ENCODE measurements at regions not wholly inside any gene's neighbourhood (a gene's known extent, or its start where the extent isn't known, plus 50 kb on each side); places are given as distances from the start of the nearest gene placed in this dataset.

DNA sequence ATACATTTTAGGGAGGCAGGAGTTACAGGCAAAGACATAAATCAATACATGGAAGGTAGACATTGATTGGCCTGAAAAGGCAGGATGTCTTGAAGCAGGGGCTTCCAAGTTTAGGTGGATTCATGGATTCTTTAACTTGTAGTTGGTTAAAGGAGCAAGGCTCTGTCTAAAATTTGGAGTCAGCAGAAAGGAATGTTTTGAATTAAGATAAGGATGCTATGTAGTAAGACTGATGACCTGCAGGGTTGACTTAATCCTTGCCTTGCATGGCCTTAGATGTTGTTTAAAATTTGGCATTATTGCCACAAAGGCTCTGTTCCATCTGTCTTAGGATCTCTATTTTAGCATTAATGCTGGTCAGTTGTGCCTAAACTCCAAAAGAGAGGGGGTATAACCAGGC, 171.3 kb downstream of the C5orf15 start:
- in situ Hi-C loops (cut with HindIII; ENCODE audit: low sequenced_read_pairs): no loop called here
- TF ChIP-seq, protein P1, sequence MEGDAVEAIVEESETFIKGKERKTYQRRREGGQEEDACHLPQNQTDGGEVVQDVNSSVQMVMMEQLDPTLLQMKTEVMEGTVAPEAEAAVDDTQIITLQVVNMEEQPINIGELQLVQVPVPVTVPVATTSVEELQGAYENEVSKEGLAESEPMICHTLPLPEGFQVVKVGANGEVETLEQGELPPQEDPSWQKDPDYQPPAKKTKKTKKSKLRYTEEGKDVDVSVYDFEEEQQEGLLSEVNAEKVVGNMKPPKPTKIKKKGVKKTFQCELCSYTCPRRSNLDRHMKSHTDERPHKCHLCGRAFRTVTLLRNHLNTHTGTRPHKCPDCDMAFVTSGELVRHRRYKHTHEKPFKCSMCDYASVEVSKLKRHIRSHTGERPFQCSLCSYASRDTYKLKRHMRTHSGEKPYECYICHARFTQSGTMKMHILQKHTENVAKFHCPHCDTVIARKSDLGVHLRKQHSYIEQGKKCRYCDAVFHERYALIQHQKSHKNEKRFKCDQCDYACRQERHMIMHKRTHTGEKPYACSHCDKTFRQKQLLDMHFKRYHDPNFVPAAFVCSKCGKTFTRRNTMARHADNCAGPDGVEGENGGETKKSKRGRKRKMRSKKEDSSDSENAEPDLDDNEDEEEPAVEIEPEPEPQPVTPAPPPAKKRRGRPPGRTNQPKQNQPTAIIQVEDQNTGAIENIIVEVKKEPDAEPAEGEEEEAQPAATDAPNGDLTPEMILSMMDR (IDR thresholded peaks at IDR 0.05; ENCODE audit: low read depth, low read length): no peak
- H3K4me3 ChIP-seq (ENCODE audit: low read depth, low read length): no peak overlapping the region
- DNase-seq (ENCODE audit: low read depth, low spot score): no peak

DNA sequence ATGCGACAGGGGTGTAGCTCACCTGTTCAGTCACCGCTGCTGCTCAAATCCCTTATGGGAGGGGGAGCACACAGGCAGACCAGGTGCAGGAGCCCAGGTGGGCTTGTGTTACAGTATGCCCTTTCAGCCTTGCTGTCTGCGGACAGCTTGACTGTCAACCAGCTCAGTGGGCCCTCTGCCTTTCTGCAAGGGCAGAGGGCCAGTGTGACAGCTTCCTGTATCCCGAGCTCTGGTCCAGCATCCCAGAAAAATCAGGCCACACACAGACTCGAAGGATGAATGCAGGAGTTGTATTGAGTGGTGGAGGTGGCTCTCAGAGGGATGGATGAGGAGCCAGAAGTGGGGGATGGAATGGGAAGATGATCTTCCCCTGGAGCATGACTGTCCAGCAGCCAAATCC, 172.2 kb downstream of the C5orf15 start:
- in situ Hi-C loops (cut with HindIII; ENCODE audit: low sequenced_read_pairs): no loop called here

DNA sequence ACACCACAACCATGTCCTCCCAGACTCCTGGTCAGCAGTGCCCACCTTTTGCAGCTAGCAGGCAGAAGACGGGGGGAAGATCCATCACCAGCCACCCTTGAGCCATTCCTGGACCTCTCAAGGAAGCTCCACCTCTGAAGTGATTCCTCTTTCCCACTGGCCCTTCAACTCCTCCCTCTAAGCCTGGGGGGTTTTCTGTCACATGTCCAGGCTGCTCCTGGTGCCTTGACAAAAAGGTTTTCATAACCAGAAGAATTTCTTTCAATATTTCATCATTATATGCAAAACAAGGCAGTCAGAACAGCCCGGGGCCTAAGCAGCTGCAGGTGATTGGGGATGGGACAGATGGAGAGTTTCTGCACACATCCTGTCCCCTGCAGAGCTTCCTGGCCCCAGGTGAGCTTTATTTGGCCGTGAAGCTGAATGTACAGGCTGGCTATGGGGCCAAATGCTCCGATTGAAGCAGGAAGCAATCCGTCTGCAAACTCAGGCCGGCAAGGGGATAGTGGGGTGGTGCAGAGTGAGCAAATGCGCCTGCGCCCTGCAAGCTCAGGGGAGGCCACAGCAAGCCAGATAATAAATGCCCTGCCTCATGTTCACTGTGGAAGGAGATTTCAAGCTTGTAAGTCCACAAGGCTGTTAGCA, 173.5 kb downstream of the C5orf15 start:
- in situ Hi-C loops (cut with HindIII; ENCODE audit: low sequenced_read_pairs): no loop called here
- no peak overlapping the region for H3K4me3 ChIP-seq (ENCODE audit: low read depth, low read length)
- TF ChIP-seq, protein P1 (IDR thresholded peaks at IDR 0.05; ENCODE audit: low read depth, low read length): no peak
- no peak for DNase-seq (ENCODE audit: low read depth, low spot score)

More for the DNA sequence above, 172.2 kb downstream of the C5orf15 start:
- no peak overlapping the region for H3K4me3 ChIP-seq (ENCODE audit: low read depth, low read length)
- TF ChIP-seq, protein P1 (IDR thresholded peaks at IDR 0.05; ENCODE audit: low read depth, low read length): no peak
- DNase-seq (ENCODE audit: low read depth, low spot score): no peak

DNA sequence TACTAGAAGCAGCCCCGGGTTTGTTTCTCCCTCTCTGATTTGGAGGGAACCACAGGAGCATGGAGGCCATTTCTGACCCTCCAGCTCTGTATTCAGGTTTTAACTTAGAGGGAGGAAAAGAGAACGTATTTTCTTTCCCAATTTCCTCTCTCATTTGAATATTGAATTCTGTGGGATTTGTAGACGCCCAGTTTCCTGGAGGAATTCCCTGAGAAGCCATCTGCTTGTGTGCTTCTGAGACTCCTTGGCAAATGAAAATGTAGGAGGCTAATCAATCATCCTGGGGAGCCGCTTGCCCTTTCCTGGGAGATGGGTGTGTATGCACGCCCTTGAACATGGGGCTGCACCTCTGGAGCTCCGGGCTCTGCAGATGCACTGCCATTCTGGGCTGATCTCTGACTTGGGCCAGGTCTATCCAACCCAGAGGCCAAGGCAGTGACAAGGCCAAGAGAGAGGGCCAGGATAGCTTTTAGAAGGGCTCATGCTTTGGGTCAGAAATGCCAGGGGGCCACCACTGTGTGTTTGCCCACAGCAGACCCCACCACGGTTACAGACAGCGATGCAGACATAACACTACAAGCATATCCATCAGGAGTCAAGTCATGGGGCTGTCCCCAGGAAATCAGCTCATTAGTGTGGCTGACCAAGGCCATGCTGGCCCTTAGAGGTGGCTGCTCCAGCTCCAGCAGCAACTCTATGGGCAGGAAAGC, 174.5 kb downstream of the C5orf15 start:
- no peak for DNase-seq (ENCODE audit: low read depth, low spot score)
- in situ Hi-C loops (cut with HindIII; ENCODE audit: low sequenced_read_pairs): no loop called here
- TF ChIP-seq, protein P1 (IDR thresholded peaks at IDR 0.05; ENCODE audit: low read depth, low read length): no peak
- no peak overlapping the region for H3K4me3 ChIP-seq (ENCODE audit: low read depth, low read length)

DNA sequence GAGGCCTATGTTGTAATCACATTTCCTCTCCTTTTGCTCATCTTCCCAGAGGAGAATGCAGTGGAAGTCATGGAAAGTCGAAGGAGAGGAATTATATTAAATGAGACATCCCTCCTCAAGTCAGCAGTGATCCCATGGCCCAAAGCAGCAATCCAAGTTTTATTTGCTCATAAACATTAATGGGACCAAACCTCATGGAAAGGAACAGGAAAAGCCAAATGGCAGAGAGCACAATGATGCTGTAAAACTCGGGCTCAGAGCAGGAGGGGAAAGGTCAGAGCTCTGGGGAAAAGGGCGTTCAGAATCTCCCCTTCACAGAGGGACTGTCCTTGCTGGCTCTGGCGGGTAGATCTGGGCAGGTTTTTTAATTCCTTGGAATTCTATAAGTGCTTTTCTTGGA, 175.8 kb downstream of the C5orf15 start:
- no peak for DNase-seq (ENCODE audit: low read depth, low spot score)
- H3K4me3 ChIP-seq (ENCODE audit: low read depth, low read length): no peak overlapping the region
- TF ChIP-seq, protein P1 (IDR thresholded peaks at IDR 0.05; ENCODE audit: low read depth, low read length): no peak
- in situ Hi-C loops (cut with HindIII; ENCODE audit: low sequenced_read_pairs): no loop called here

DNA sequence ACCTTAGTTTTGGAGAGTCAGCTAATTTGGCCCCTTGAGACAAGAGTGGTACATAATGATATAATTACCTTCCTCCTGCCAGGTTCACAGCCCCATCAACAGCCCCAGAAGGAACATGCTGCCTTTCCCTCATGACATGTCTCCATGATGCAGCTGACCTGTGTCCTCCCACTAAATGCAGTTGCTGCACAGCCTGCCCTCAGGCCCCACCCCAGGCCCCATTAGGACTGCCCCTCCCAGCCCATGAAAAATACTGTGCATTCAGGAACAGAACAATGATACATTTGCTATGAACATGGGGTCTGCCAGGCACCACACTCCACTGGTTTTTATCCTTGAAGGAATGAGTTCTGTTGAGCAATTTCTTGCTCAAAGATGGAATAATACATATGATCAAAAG, 176.4 kb downstream of the C5orf15 start:
- H3K4me3 ChIP-seq (ENCODE audit: low read depth, low read length): no peak overlapping the region
- no peak for DNase-seq (ENCODE audit: low read depth, low spot score)
- in situ Hi-C loops (cut with HindIII; ENCODE audit: low sequenced_read_pairs): no loop called here
- TF ChIP-seq, protein P1 (IDR thresholded peaks at IDR 0.05; ENCODE audit: low read depth, low read length): no peak
